Brain pericyte (primary cell): ENCODE measurements at regions not wholly inside any gene's neighbourhood (a gene's known extent, or its start where the extent isn't known, plus 50 kb on each side); places are given as distances from the start of the nearest gene placed in this dataset.

Experiments used
- DNase-seq: peaks from one replicate; pipeline ENCODE4 v3.0.0-alpha.2; 2012; ENCODE audit warnings: low read depth, low spot score

- no peak for DNase-seq
These were observed 205.9 kb downstream of the KCNS3 start for GRCh38 chr2:18084376-18084775.

- DNase-seq, result no peak
These were observed 205.3 kb downstream of the KCNS3 start for GRCh38 chr2:18083806-18084205.

- DNase-seq, result no peak
These were observed 199.7 kb downstream of the KCNS3 start for GRCh38 chr2:18078216-18078615.

- no peak for DNase-seq
These were observed 199.2 kb downstream of the KCNS3 start for GRCh38 chr2:18077704-18078103.

GRCh38 chr2:18077231-18077630, 198.8 kb downstream of the KCNS3 start:
- no peak for DNase-seq

- no peak for DNase-seq
These were observed 196.0 kb downstream of the KCNS3 start for GRCh38 chr2:18074476-18074875.

- DNase-seq, result no peak
These were observed 195.1 kb downstream of the KCNS3 start for GRCh38 chr2:18073601-18074000.

- DNase-seq, result no peak
These were observed 189.3 kb downstream of the KCNS3 start for GRCh38 chr2:18067588-18068384.

- no peak for DNase-seq
These were observed 188.4 kb downstream of the KCNS3 start for GRCh38 chr2:18066894-18067293.

- no peak for DNase-seq
These were observed 187.6 kb downstream of the KCNS3 start for GRCh38 chr2:18066066-18066465.

GRCh38 chr2:18065249-18065648, 186.8 kb downstream of the KCNS3 start:
- DNase-seq, result no peak

GRCh38 chr2:18063826-18064470, 185.5 kb downstream of the KCNS3 start:
- DNase-seq, result no peak

- no peak for DNase-seq
These were observed 184.4 kb downstream of the KCNS3 start for GRCh38 chr2:18062892-18063291.

- no peak for DNase-seq
These were observed 183.2 kb downstream of the KCNS3 start for GRCh38 chr2:18061717-18062116.

GRCh38 chr2:18057657-18058056, 179.2 kb downstream of the KCNS3 start:
- DNase-seq, result no peak

GRCh38 chr2:18055290-18055689, 176.8 kb downstream of the KCNS3 start:
- DNase-seq, result no peak

- DNase-seq, result no peak
These were observed 171.5 kb downstream of the KCNS3 start for GRCh38 chr2:18050001-18050400.

GRCh38 chr2:18049325-18049724, 170.9 kb downstream of the KCNS3 start:
- no peak for DNase-seq

GRCh38 chr2:18047896-18048657, 169.6 kb downstream of the KCNS3 start:
- no peak for DNase-seq

- DNase-seq, result no peak
These were observed 168.7 kb downstream of the KCNS3 start for GRCh38 chr2:18047213-18047611.

- DNase-seq, result no peak
These were observed 168.2 kb downstream of the KCNS3 start for GRCh38 chr2:18046558-18047212.

GRCh38 chr2:18046017-18046416, 167.6 kb downstream of the KCNS3 start:
- no peak for DNase-seq
